Neural cell (in vitro differentiated cells): ENCODE measurements at regions not wholly inside any gene's neighbourhood (a gene's known extent, or its start where the extent isn't known, plus 50 kb on each side); places are given as distances from the start of the nearest gene placed in this dataset.

Experiments used
- EP300 ChIP-seq: fragments of 450-650 bp; conservative IDR thresholded peaks from 2 replicates; pipeline ENCODE4 v1.6.1; 2014; ENCODE audit warnings: antibody characterized with exemption, mild to moderate bottlenecking, moderate library complexity; ENCODE audit not compliant: poor library complexity, severe bottlenecking
- EZH2 ChIP-seq: fragments of 200-600, 300-800 bp; shearing (Covaris generic), sonication (generic); IDR thresholded peaks from 2 replicates; pipeline ENCODE4 v1.6.1; 2014; ENCODE audit warnings: antibody characterized with exemption, low read length, borderline replicate concordance, mild to moderate bottlenecking; ENCODE audit not compliant: insufficient read depth, poor library complexity, severe bottlenecking
- POLR2AphosphoS5 ChIP-seq: IDR thresholded peaks from 2 replicates; pipeline ENCODE4 v1.6.1; 2012
- RAD21 ChIP-seq: fragments of 450-650 bp; conservative IDR thresholded peaks from 2 replicates; pipeline ENCODE4 v1.6.1; 2014; ENCODE audit warnings: antibody characterized with exemption, mild to moderate bottlenecking, moderate library complexity
- REST ChIP-seq: IDR thresholded peaks from 2 replicates; pipeline ENCODE4 v1.6.1; 2012; ENCODE audit warnings: borderline replicate concordance
- TAF1 ChIP-seq: IDR thresholded peaks from 2 replicates; pipeline ENCODE4 v1.6.1; 2012; ENCODE audit warnings: low read depth
- TF ChIP-seq, protein P1 (sequence below): fragments of 450-650 bp; IDR thresholded peaks from 2 replicates; pipeline ENCODE4 v1.5.1; 2014; ENCODE audit warnings: antibody characterized with exemption, mild to moderate bottlenecking, moderate library complexity; ENCODE audit not compliant: poor library complexity, severe bottlenecking

DNA sequence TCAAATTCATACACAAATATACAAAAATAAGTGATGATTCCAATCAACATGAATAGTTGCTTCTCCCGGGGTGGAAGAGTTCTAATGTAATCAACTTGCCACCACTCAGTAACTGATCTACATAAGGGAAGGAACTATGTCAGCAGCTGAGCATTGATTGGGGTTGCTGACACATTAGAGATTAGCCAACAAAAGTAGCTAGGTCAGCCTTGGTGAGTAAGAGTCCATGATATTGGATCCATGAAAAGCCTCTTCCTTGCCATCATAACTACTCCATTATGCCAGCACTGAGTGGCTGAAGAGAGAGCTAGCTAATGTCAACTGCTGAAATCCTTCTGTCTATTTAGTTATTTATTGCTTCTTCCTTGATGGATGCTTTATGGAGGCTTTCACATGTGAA, 309.8 kb downstream of the NFIB start:
- TF ChIP-seq POLR2AphosphoS5 (no peak), TAF1 (no peak), REST (no peak), EP300 (no peak), EZH2 (no peak), RAD21 (no peak)
- TF ChIP-seq, protein P1, sequence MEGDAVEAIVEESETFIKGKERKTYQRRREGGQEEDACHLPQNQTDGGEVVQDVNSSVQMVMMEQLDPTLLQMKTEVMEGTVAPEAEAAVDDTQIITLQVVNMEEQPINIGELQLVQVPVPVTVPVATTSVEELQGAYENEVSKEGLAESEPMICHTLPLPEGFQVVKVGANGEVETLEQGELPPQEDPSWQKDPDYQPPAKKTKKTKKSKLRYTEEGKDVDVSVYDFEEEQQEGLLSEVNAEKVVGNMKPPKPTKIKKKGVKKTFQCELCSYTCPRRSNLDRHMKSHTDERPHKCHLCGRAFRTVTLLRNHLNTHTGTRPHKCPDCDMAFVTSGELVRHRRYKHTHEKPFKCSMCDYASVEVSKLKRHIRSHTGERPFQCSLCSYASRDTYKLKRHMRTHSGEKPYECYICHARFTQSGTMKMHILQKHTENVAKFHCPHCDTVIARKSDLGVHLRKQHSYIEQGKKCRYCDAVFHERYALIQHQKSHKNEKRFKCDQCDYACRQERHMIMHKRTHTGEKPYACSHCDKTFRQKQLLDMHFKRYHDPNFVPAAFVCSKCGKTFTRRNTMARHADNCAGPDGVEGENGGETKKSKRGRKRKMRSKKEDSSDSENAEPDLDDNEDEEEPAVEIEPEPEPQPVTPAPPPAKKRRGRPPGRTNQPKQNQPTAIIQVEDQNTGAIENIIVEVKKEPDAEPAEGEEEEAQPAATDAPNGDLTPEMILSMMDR: no peak
